HG03064 (cell line): ENCODE measurements at regions not wholly inside any gene's neighbourhood (a gene's known extent, or its start where the extent isn't known, plus 50 kb on each side); places are given as distances from the start of the nearest gene placed in this dataset.

Experiments
- ATAC-seq: cut with Tn5 transposase; IDR thresholded peaks from one replicate; pipeline ENCODE4 v1.9.1; 2021; ENCODE audit warnings: low read depth; ENCODE audit not compliant: unreplicated experiment

GRCh38 chr2:20523073-20523798 lies 76.4 kb downstream of the RHOB start:
- ATAC-seq = no peak

GRCh38 chr2:20523799-20524187 lies 76.9 kb downstream of the RHOB start:
- no peak for ATAC-seq

- ATAC-seq = peak; percentile 85
Measured at GRCh38 chr2:20524412-20525040, 77.7 kb downstream of the RHOB start.

- peak; percentile 92 for ATAC-seq
Measured at GRCh38 chr2:20525041-20526035, 78.5 kb downstream of the RHOB start.

- no peak for ATAC-seq
Measured at GRCh38 chr2:20526160-20526559, 79.3 kb downstream of the RHOB start.

GRCh38 chr2:20526708-20527107 lies 79.8 kb downstream of the RHOB start:
- no peak for ATAC-seq

- no peak for ATAC-seq
Measured at GRCh38 chr2:20528713-20529112, 81.8 kb downstream of the RHOB start.

GRCh38 chr2:20530520-20530919 lies 83.6 kb downstream of the RHOB start:
- no peak for ATAC-seq

GRCh38 chr2:20531633-20532262 lies 84.9 kb downstream of the RHOB start:
- no peak for ATAC-seq

GRCh38 chr2:20532634-20533437 lies 86.0 kb downstream of the RHOB start:
- ATAC-seq = no peak

- no peak for ATAC-seq
Measured at GRCh38 chr2:20533993-20534622, 87.2 kb downstream of the RHOB start.

GRCh38 chr2:20534913-20535801 lies 88.3 kb downstream of the RHOB start:
- ATAC-seq = no peak

- ATAC-seq = no peak
Measured at GRCh38 chr2:20536619-20537422, 89.9 kb downstream of the RHOB start.

- no peak for ATAC-seq
Measured at GRCh38 chr2:20537423-20538307, 90.8 kb downstream of the RHOB start.

GRCh38 chr2:20538308-20539132 lies 91.6 kb downstream of the RHOB start:
- ATAC-seq = no peak
